ENCODE measurements at regions not wholly inside any gene's neighbourhood (a gene's known extent, or its start where the extent isn't known, plus 50 kb on each side); places are given as distances from the start of the nearest gene placed in this dataset.

- Histone ChIP-seq H3K9ac (no peak overlapping the region), H3K4me3 (ENCODE audit: low read depth in 2 of 2, low read length in 1 of 2) (no peak overlapping the region), H3K27ac (ENCODE audit: low read depth in 2 of 2, low read length in 1 of 2) (no peak overlapping the region), H2AFZ (ENCODE audit: low read depth) (no peak overlapping the region), H3K79me2 (ENCODE audit: insufficient read depth) (no peaks in the 10 kb centered on the region), H3K9me2 (no peaks in the 10 kb centered on the region), H4K20me1 (ENCODE audit: insufficient read depth) (no peaks in the 10 kb centered on the region), H3K4me1 (ENCODE audit: control insufficient read depth in 1 of 2, insufficient read depth in 2 of 2, low read depth in 1 of 2, low read length in 1 of 2) (no peaks in the 10 kb centered on the region; a peak in 2 of 4 replicates), H3K27me3 (ENCODE audit: insufficient read depth) (no peaks in the 10 kb centered on the region), H3K36me3 (replicated peaks in 1 of 2; ENCODE audit: control insufficient read depth in 1 of 2, insufficient read depth in 2 of 2, low read length in 1 of 2) (no peaks in the 10 kb centered on the region), H3K9me3 (no peaks in the 10 kb centered on the region), H3K4me2 (no peak overlapping the region), H3F3A (replicated peaks; ENCODE audit: insufficient read depth) (no peaks in the 10 kb centered on the region)
- DNase-seq, result no peak
- TF ChIP-seq NFIC (IDR thresholded peaks at IDR 0.05; ENCODE audit: borderline replicate concordance) (no peak), RAD21 (IDR thresholded peaks at IDR 0.05; ENCODE audit: low read length) (no peak), RCOR1 (IDR thresholded peaks at IDR 0.05; ENCODE audit: low read length) (no peak), TCF12 (IDR thresholded peaks at IDR 0.05) (no peak), FOSL2 (IDR thresholded peaks at IDR 0.05; ENCODE audit: borderline replicate concordance, low read depth) (no peak), CTCF (IDR thresholded peaks at IDR 0.05) (no peak), MEF2A (IDR thresholded peaks at IDR 0.05; ENCODE audit: borderline replicate concordance, low read depth) (no peak), RFX5 (IDR thresholded peaks at IDR 0.05; ENCODE audit: low read length) (no peak)
- ChIA-PET CTCF (no interaction called here), POLR2A (no interaction called here)
Measured at GRCh38 chr13:107413005-107413404, 802.3 kb downstream of the LIG4 start.

GRCh38 chr13:107407074-107407473 is 808.3 kb downstream of the LIG4 start:
- POLR2A ChIA-PET, result no interaction called here
- CTCF ChIA-PET, result no interaction called here
- TF ChIP-seq TCF12 (IDR thresholded peaks at IDR 0.05), result no peak
- TF ChIP-seq MEF2A (IDR thresholded peaks at IDR 0.05; ENCODE audit: borderline replicate concordance, low read depth), result no peak
- TF ChIP-seq TAF1 (IDR thresholded peaks at IDR 0.05; ENCODE audit: borderline replicate concordance, low read depth, low read length), result no peak
- no peak for TF ChIP-seq NFIC (IDR thresholded peaks at IDR 0.05; ENCODE audit: borderline replicate concordance)
- TF ChIP-seq GATA2 (CRISPR knock-in tag; IDR thresholded peaks at IDR 0.05), result no peak
- no peak for TF ChIP-seq PBX3 (IDR thresholded peaks at IDR 0.05)
- no peak for TF ChIP-seq RXRA (IDR thresholded peaks at IDR 0.05; ENCODE audit: borderline replicate concordance, low read depth)
- no peak for TF ChIP-seq RAD21 (IDR thresholded peaks at IDR 0.05; ENCODE audit: low read length)
- Histone ChIP-seq H3K36me3 (replicated peaks in 1 of 2; ENCODE audit: control insufficient read depth in 1 of 2, insufficient read depth in 2 of 2, low read length in 1 of 2) (no peaks in the 10 kb centered on the region), H3K9me3 (no peaks in the 10 kb centered on the region), H2AFZ (ENCODE audit: low read depth) (no peak overlapping the region), H3K9me2 (no peaks in the 10 kb centered on the region), H3K27ac (ENCODE audit: low read depth in 2 of 2, low read length in 1 of 2) (no peak overlapping the region), H3K9ac (no peak overlapping the region), H3K27me3 (ENCODE audit: insufficient read depth) (no peaks in the 10 kb centered on the region), H3K4me1 (ENCODE audit: control insufficient read depth in 1 of 2, insufficient read depth in 2 of 2, low read depth in 1 of 2, low read length in 1 of 2) (no peaks in the 10 kb centered on the region), H3F3A (replicated peaks; ENCODE audit: insufficient read depth) (no peaks in the 10 kb centered on the region), H4K20me1 (ENCODE audit: insufficient read depth) (no peaks in the 10 kb centered on the region), H3K4me2 (no peak overlapping the region), H3K4me3 (ENCODE audit: low read depth in 2 of 2, low read length in 1 of 2) (no peak overlapping the region), H3K79me2 (ENCODE audit: insufficient read depth) (no peaks in the 10 kb centered on the region)
- DNase-seq, result no peak
- 67% methylated on average over 3 of the region's 3 CpGs for WGBS (ENCODE audit: low lambda C conversion rate)
